Loucy (cell line): ENCODE measurements at regions not wholly inside any gene's neighbourhood (a gene's known extent, or its start where the extent isn't known, plus 50 kb on each side); places are given as distances from the start of the nearest gene placed in this dataset.

ENCODE experiments used
- H2AFZ ChIP-seq: fragments of 200-600 bp; sonication (generic); 2 replicates; pipeline ENCODE4 v1.6.0; 2016; ENCODE audit warnings: antibody characterized with exemption, mild to moderate bottlenecking, low read length, moderate library complexity
- H3F3A ChIP-seq: fragments of 200-600 bp; 2 replicates; pipeline ENCODE4 v1.6.0; 2016; ENCODE audit warnings: antibody characterized with exemption, low read depth, mild to moderate bottlenecking
- H3K27me3 ChIP-seq: fragments of 200-600 bp; sonication (generic); 2 replicates; pipeline ENCODE4 v1.6.1; 2014; ENCODE audit warnings: low read length, mild to moderate bottlenecking; ENCODE audit not compliant: insufficient read depth, poor library complexity, severe bottlenecking
- H3K36me3 ChIP-seq: fragments of 200-600 bp; sonication (generic); 2 replicates; pipeline ENCODE4 v1.6.1; 2016; ENCODE audit warnings: low read length; ENCODE audit not compliant: insufficient read depth
- H3K4me1 ChIP-seq: fragments of 200-600 bp; sonication (generic); 2 replicates; pipeline ENCODE4 v1.5.1; 2014; ENCODE audit warnings: low read length, mild to moderate bottlenecking; ENCODE audit not compliant: insufficient read depth, poor library complexity, severe bottlenecking
- H3K4me2 ChIP-seq: fragments of 200-600 bp; sonication (generic); 2 replicates; pipeline ENCODE4 v1.6.0; 2014; ENCODE audit warnings: antibody characterized with exemption, low read length, low read depth, mild to moderate bottlenecking; ENCODE audit not compliant: poor library complexity, severe bottlenecking
- H3K4me3 ChIP-seq: fragments of 200-600 bp; sonication (generic); 2 replicates; pipeline ENCODE4 v1.5.1; 2014; ENCODE audit warnings: low read length, mild to moderate bottlenecking, mixed read lengths; ENCODE audit not compliant: poor library complexity, severe bottlenecking
- H3K79me2 ChIP-seq: fragments of 200-600 bp; sonication (generic); 2 replicates; pipeline ENCODE4 v1.6.1; 2014; ENCODE audit warnings: low read length; ENCODE audit not compliant: insufficient read depth
- H3K9ac ChIP-seq: fragments of 200-600 bp; sonication (generic); 2 replicates; pipeline ENCODE4 v1.6.0; 2014; ENCODE audit warnings: mild to moderate bottlenecking, low read depth, low read length, moderate library complexity; ENCODE audit not compliant: poor library complexity, severe bottlenecking
- H3K9me2 ChIP-seq: fragments of 200-600 bp; sonication (generic); replicated peaks from 2 replicates; pipeline ENCODE4 v1.6.1; 2016; ENCODE audit warnings: low read depth, low read length, mixed read lengths
- H3K9me3 ChIP-seq: fragments of 200-600 bp; sonication (generic); 2 replicates; pipeline ENCODE4 v1.6.1; 2014; ENCODE audit warnings: mild to moderate bottlenecking, antibody characterized with exemption, low read length, low read depth; ENCODE audit not compliant: insufficient read depth
- H4K20me1 ChIP-seq: fragments of 200-600 bp; sonication (generic); 2 replicates; pipeline ENCODE4 v1.6.0; 2014; ENCODE audit warnings: antibody characterized with exemption, low read length, mild to moderate bottlenecking; ENCODE audit not compliant: insufficient read depth, poor library complexity, severe bottlenecking
- CTCF ChIP-seq: fragments of 200-600 bp; sonication (generic); conservative IDR thresholded peaks from 2 replicates; pipeline ENCODE4 v1.5.1; 2014; ENCODE audit warnings: mild to moderate bottlenecking, antibody characterized with exemption, low read length
- EZH2phosphoT487 ChIP-seq: fragments of 200-600 bp; IDR thresholded peaks from 2 replicates; pipeline ENCODE4 v1.6.1; 2018; ENCODE audit warnings: antibody characterized with exemption, mild to moderate bottlenecking, moderate library complexity, borderline replicate concordance

- peak overlapping the region; percentile 40 for H3K4me2 ChIP-seq
- H3K36me3 ChIP-seq = no peaks in the 10 kb centered on the region
- no peaks in the 10 kb centered on the region for H3F3A ChIP-seq
- H3K27me3 ChIP-seq = no peaks in the 10 kb centered on the region
- H3K4me1 ChIP-seq = peaks cover 5% of the 10 kb centered on the region
- H2AFZ ChIP-seq = peak overlapping the region; percentile 67
- H3K9me2 ChIP-seq = no peaks in the 10 kb centered on the region
- H3K9me3 ChIP-seq = no peaks in the 10 kb centered on the region
- H4K20me1 ChIP-seq = no peaks in the 10 kb centered on the region
- H3K4me3 ChIP-seq = no peak overlapping the region
- TF ChIP-seq CTCF = no peak
- TF ChIP-seq EZH2phosphoT487 = no peak
- no peaks in the 10 kb centered on the region for H3K79me2 ChIP-seq
- H3K9ac ChIP-seq = no peak overlapping the region
These were observed 340.3 kb upstream of the CD180 start for GRCh38 chr5:67536866-67537265.

DNA sequence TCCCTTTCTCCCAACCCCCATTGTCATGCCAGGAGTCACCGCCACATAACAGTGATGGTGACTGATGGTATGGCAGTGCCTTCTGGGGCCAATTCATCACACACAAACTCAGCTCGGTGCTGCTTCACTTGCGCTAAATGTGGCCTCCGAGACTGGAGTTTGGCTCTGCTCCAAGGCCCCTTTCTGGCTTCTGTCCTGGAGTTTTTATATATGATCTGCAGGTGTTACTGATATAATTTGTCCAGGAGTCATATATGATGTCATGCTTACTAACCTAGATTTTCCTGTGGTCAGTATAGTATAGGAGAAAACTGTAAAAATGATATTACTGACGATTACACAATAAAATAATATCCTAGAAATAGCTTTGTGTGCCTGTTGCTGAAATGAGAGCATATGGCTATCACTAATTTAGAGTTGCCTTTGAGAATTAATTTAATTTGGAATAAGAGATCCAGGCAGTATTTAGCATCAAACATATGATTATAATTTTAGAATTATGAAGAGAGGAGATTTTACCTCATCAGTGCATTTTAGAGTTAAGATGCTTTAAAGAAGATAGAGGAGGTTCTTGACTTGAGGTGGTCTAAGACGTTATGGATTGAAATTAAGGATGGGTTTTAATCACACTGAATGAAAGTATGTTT lies 334.1 kb upstream of the CD180 start:
- Histone ChIP-seq H3K36me3 (no peaks in the 10 kb centered on the region), H3K9ac (no peak overlapping the region), H2AFZ (no peak overlapping the region), H3K4me3 (no peak overlapping the region), H3K79me2 (no peaks in the 10 kb centered on the region), H4K20me1 (no peaks in the 10 kb centered on the region), H3F3A (no peaks in the 10 kb centered on the region), H3K4me2 (no peak overlapping the region), H3K27me3 (no peaks in the 10 kb centered on the region), H3K9me2 (no peaks in the 10 kb centered on the region), H3K9me3 (peaks cover 10% of the 10 kb centered on the region), H3K4me1 (no peaks in the 10 kb centered on the region)
- TF ChIP-seq EZH2phosphoT487 = no peak
- no peak for TF ChIP-seq CTCF

DNA sequence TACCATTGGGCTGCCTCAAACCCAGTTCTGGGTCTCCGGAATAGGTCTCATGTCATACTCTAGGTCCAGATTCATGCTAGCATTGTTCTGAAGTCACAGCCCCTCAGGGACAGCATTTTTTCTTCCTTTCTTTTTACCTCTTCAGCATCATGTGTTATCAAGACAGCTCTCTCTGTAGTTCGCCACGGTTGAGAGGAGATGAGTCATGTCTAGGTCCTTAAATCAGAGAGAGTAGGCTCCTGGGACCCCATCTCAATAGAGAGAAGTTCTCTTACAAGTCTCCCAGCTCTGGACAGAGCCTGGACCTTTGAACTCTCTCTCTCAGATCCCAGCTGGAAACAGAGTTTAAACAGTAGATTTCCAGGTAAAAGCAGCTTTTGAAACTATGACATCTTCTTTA lies 332.4 kb upstream of the CD180 start:
- no peaks in the 10 kb centered on the region for H3K36me3 ChIP-seq
- H3K9me2 ChIP-seq = no peaks in the 10 kb centered on the region
- no peaks in the 10 kb centered on the region for H4K20me1 ChIP-seq
- no peaks in the 10 kb centered on the region for H3K4me1 ChIP-seq
- H3K4me3 ChIP-seq = no peak overlapping the region
- no peaks in the 10 kb centered on the region for H3K79me2 ChIP-seq
- no peak overlapping the region for H2AFZ ChIP-seq
- H3F3A ChIP-seq = no peaks in the 10 kb centered on the region
- H3K4me2 ChIP-seq = no peak overlapping the region
- peaks cover 14% of the 10 kb centered on the region for H3K9me3 ChIP-seq
- no peaks in the 10 kb centered on the region for H3K27me3 ChIP-seq
- no peak overlapping the region for H3K9ac ChIP-seq
- TF ChIP-seq CTCF (no peak), EZH2phosphoT487 (no peak)
